ENCODE measurements at regions not wholly inside any gene's neighbourhood (a gene's known extent, or its start where the extent isn't known, plus 50 kb on each side); places are given as distances from the start of the nearest gene placed in this dataset.

- H3K56ac ChIP-seq (ENCODE audit: extremely low read depth, insufficient read depth, low read length): no peak overlapping the region
- intact Hi-C loops (cut with micrococcal nuclease): no loop called here
- H2AK5ac ChIP-seq (ENCODE audit: low read depth, low read length): no peak overlapping the region
- no peak overlapping the region for H2BK5ac ChIP-seq (ENCODE audit: low read depth, low read length, poor library complexity, severe bottlenecking)
- H3K4me2 ChIP-seq (ENCODE audit: low read depth, low read length): no peak overlapping the region
- H2BK120ac ChIP-seq (ENCODE audit: low read depth, low read length): no peak overlapping the region
- no peak overlapping the region for H2AK9ac ChIP-seq (replicated peaks; ENCODE audit: low read depth, low read length, poor library complexity)
- H3K27me3 ChIP-seq (ENCODE audit: control insufficient read depth, insufficient read depth, low read length): no peaks in the 10 kb centered on the region; the same call in 1 of the 2 replicates
- no peaks in the 10 kb centered on the region for H4K20me1 ChIP-seq (ENCODE audit: insufficient read depth, low read length)
- no peaks in the 10 kb centered on the region for H3K4me1 ChIP-seq (ENCODE audit: control insufficient read depth, insufficient read depth, low read length)
- no peaks in the 10 kb centered on the region for H3K9me3 ChIP-seq (ENCODE audit: control insufficient read depth, insufficient read depth, low read length)
- no peak overlapping the region for H3K18ac ChIP-seq (ENCODE audit: low read depth, low read length)
- ChIA-PET POLR2A (ENCODE audit: unreplicated experiment) (no interaction called here), CTCF (no interaction called here)
- H3K9me1 ChIP-seq (ENCODE audit: insufficient read depth, low read length): no peaks in the 10 kb centered on the region
- ATAC-seq (ENCODE audit: low read depth) (no peak), DNase-seq (no peak)
- BruUV-seq (replicated peaks): no TSS peak
- WGBS, 2 experiments (ENCODE audit: extremely low coverage in 2 of 2, insufficient read length in 1 of 2): no CpG with 5 or more reads among the region's 3 CpGs
- H3K4ac ChIP-seq (ENCODE audit: low read depth, low read length): no peak overlapping the region
- H3K9ac ChIP-seq (ENCODE audit: low read depth, low read length): no peak overlapping the region
- dilution Hi-C loops (cut with HindIII; ENCODE audit: low sequenced_read_pairs, unreplicated experiment): no loop called here
- no peak overlapping the region for H3K23ac ChIP-seq (ENCODE audit: low read depth, low read length)
- no peak overlapping the region for H4K91ac ChIP-seq (ENCODE audit: insufficient read depth, low read depth, low read length)
- no peak for TF ChIP-seq MAFK (IDR thresholded peaks at IDR 0.05; ENCODE audit: low read depth, low read length)
- no peak for TF ChIP-seq CHD1 (IDR thresholded peaks at IDR 0.05; ENCODE audit: low read depth, low read length)
- no peak for TF ChIP-seq RCOR1 (IDR thresholded peaks at IDR 0.05; ENCODE audit: insufficient replicate concordance, low read length)
- TF ChIP-seq BHLHE40 (IDR thresholded peaks at IDR 0.05; ENCODE audit: low read depth, low read length): no peak
- TF ChIP-seq RFX5 (IDR thresholded peaks at IDR 0.05; ENCODE audit: low read depth, low read length): no peak
- TF ChIP-seq CEBPB (IDR thresholded peaks at IDR 0.05; ENCODE audit: low read depth, low read length): no peak
- no peak for TF ChIP-seq POLR2A (IDR thresholded peaks at IDR 0.05; ENCODE audit: low read depth, low read length)
- TF ChIP-seq MAZ (IDR thresholded peaks at IDR 0.05; ENCODE audit: borderline replicate concordance, low read depth, low read length): no peak
- TF ChIP-seq MXI1 (IDR thresholded peaks at IDR 0.05; ENCODE audit: borderline replicate concordance, low read depth, low read length): no peak
- no peak for TF ChIP-seq FOS (IDR thresholded peaks at IDR 0.05; ENCODE audit: low read depth, low read length)
- TF ChIP-seq ELK1 (IDR thresholded peaks at IDR 0.05; ENCODE audit: borderline replicate concordance, low read depth, low read length): no peak
- TF ChIP-seq CTCF (conservative IDR thresholded peaks at IDR 0.05; ENCODE audit: low read depth, low read length): no peak
- no peak for TF ChIP-seq SMC3 (IDR thresholded peaks at IDR 0.05; ENCODE audit: low read depth, low read length)
- no peak for TF ChIP-seq USF2 (IDR thresholded peaks at IDR 0.05; ENCODE audit: low read depth, low read length)
- H4K8ac ChIP-seq (ENCODE audit: low read depth in 2 of 2, low read length in 2 of 2): no peak overlapping the region
- no peak overlapping the region for H4K5ac ChIP-seq (ENCODE audit: low read depth, low read length)
- no peak overlapping the region for H3K27ac ChIP-seq (ENCODE audit: insufficient read depth, low read length)
- H3K4me3 ChIP-seq (ENCODE audit: insufficient read depth, low read depth, low read length): no peak overlapping the region
- H3K79me1 ChIP-seq (ENCODE audit: low read depth in 1 of 2, low read length in 2 of 2): no peaks in the 10 kb centered on the region
- H2AFZ ChIP-seq (replicated peaks; ENCODE audit: low read length, poor library complexity): no peak overlapping the region
- H2BK20ac ChIP-seq (ENCODE audit: low read depth, low read length): no peak overlapping the region
- no peaks in the 10 kb centered on the region for H3K36me3 ChIP-seq (ENCODE audit: control insufficient read depth, insufficient read depth, low read length)
- no peak overlapping the region for H3K14ac ChIP-seq (replicated peaks; ENCODE audit: low read depth, low read length)
- H2BK15ac ChIP-seq (ENCODE audit: low read depth, low read length): no peak overlapping the region
- in situ Hi-C loops (cut with MboI; ENCODE audit: low sequenced_read_pairs): no loop called here
These were observed 248.1 kb downstream of the USP46 start for GRCh38 chr4:52410971-52411370.
